SK-N-SH treated with all-trans-retinoic acid at 6 μM for 48 hours (cell line): ENCODE measurements at regions not wholly inside any gene's neighbourhood (a gene's known extent, or its start where the extent isn't known, plus 50 kb on each side); places are given as distances from the start of the nearest gene placed in this dataset.

Experiments
- ATAC-seq: fragments of 200-7000 bp; cut with Tn5 transposase; 3 replicates; pipeline ENCODE4 v1.9.1; 2020; ENCODE audit warnings: mild to moderate bottlenecking, moderate library complexity
- ARNTL ChIP-seq: fragments of 450-650 bp; formaldehyde crosslinking; IDR thresholded peaks from 2 replicates; pipeline ENCODE4 v1.5.0; 2020; ENCODE audit warnings: low read depth, mild to moderate bottlenecking, moderate library complexity, borderline replicate concordance
- BACH2 ChIP-seq: fragments of 250-450 bp; sonication (Bioruptor Pico); IDR thresholded peaks from 2 replicates; pipeline ENCODE4 v1.9.0; 2021; ENCODE audit warnings: mild to moderate bottlenecking, borderline replicate concordance
- CSDC2 ChIP-seq: fragments of 250-450 bp; sonication (Bioruptor Pico); IDR thresholded peaks from 2 replicates; pipeline ENCODE4 v1.5.0; 2020; ENCODE audit warnings: mild to moderate bottlenecking, moderate library complexity
- CSRNP3 ChIP-seq: fragments of 250-450 bp; sonication (Bioruptor Pico); IDR thresholded peaks from 2 replicates; pipeline ENCODE4 v1.5.1; 2021; ENCODE audit warnings: mild to moderate bottlenecking, moderate library complexity
- ESRRG ChIP-seq: fragments of 250-450 bp; sonication (Bioruptor Pico); IDR thresholded peaks from 2 replicates; pipeline ENCODE4 v1.6.1; 2021; ENCODE audit warnings: mild to moderate bottlenecking
- GLIS3 ChIP-seq: fragments of 250-450 bp; sonication (Bioruptor Pico); IDR thresholded peaks from 2 replicates; pipeline ENCODE4 v1.5.0; 2020; ENCODE audit warnings: mild to moderate bottlenecking, moderate library complexity
- ISL1 ChIP-seq: fragments of 250-450 bp; sonication (Bioruptor Pico); IDR thresholded peaks from 2 replicates; pipeline ENCODE4 v2.1.2; 2022; ENCODE audit warnings: mild to moderate bottlenecking, moderate library complexity
- OSR1 ChIP-seq: fragments of 250-450 bp; sonication (Bioruptor Pico); IDR thresholded peaks from 2 replicates; pipeline ENCODE4 v1.8.0; 2022; ENCODE audit warnings: moderate library complexity, mild to moderate bottlenecking, inconsistent platforms
- PATZ1 ChIP-seq: fragments of 250-450 bp; sonication (Bioruptor Pico); IDR thresholded peaks from 2 replicates; pipeline ENCODE4 v1.8.0; 2020; ENCODE audit warnings: mild to moderate bottlenecking, moderate library complexity, borderline replicate concordance
- POU6F1 ChIP-seq: fragments of 250-450 bp; sonication (Bioruptor Pico); IDR thresholded peaks from 2 replicates; pipeline ENCODE4 v1.8.0; 2021; ENCODE audit warnings: low read depth, mild to moderate bottlenecking, moderate library complexity, borderline replicate concordance
- RARB ChIP-seq: fragments of 250-450 bp; sonication (Bioruptor Pico); IDR thresholded peaks from 2 replicates; pipeline ENCODE4 v1.8.0; 2021; ENCODE audit warnings: mild to moderate bottlenecking, moderate library complexity
- SNAI2 ChIP-seq: fragments of 250-450 bp; sonication (Bioruptor Pico); IDR thresholded peaks from 2 replicates; pipeline ENCODE4 v1.5.0; 2020; ENCODE audit warnings: mild to moderate bottlenecking, moderate library complexity
- TCF4 ChIP-seq: fragments of 250-450 bp; sonication (Bioruptor Pico); IDR thresholded peaks from 2 replicates; pipeline ENCODE4 v1.8.0; 2021; ENCODE audit warnings: mild to moderate bottlenecking, moderate library complexity, borderline replicate concordance
- TOX ChIP-seq: fragments of 250-450 bp; sonication (Bioruptor Pico); IDR thresholded peaks from 2 replicates; pipeline ENCODE4 v1.8.0; 2021; ENCODE audit warnings: mild to moderate bottlenecking, moderate library complexity, borderline replicate concordance
- TSHZ2 ChIP-seq: fragments of 250-450 bp; sonication (Bioruptor Pico); IDR thresholded peaks from 2 replicates; pipeline ENCODE4 v1.5.0; 2020; ENCODE audit warnings: mild to moderate bottlenecking, moderate library complexity
- ZC3H10 ChIP-seq: fragments of 250-450 bp; sonication (Bioruptor Pico); IDR thresholded peaks from 2 replicates; pipeline ENCODE4 v1.5.1; 2021; ENCODE audit warnings: mild to moderate bottlenecking, moderate library complexity
- ZFP3 ChIP-seq: fragments of 250-450 bp; sonication (Bioruptor Pico); IDR thresholded peaks from 2 replicates; pipeline ENCODE4 v1.5.0; 2020; ENCODE audit warnings: mild to moderate bottlenecking, moderate library complexity
- ZFP30 ChIP-seq: fragments of 450-650 bp; formaldehyde crosslinking; IDR thresholded peaks from 2 replicates; pipeline ENCODE4 v1.5.0; 2022; ENCODE audit warnings: mild to moderate bottlenecking, moderate library complexity
- ZNF70 ChIP-seq: fragments of 450-650 bp; formaldehyde crosslinking; IDR thresholded peaks from 2 replicates; pipeline ENCODE4 v1.5.0; 2020; ENCODE audit warnings: mild to moderate bottlenecking, moderate library complexity
- ZNF8 ChIP-seq: fragments of 450-650 bp; formaldehyde crosslinking; IDR thresholded peaks from 2 replicates; pipeline ENCODE4 v1.5.0; 2020; ENCODE audit warnings: mild to moderate bottlenecking, moderate library complexity

- ATAC-seq, result no peak
- TF ChIP-seq PATZ1 (CRISPR knock-in tag), result no peak
- no peak for TF ChIP-seq RARB (CRISPR knock-in tag)
- no peak for TF ChIP-seq POU6F1
- TF ChIP-seq TOX (CRISPR knock-in tag), result no peak
- TF ChIP-seq ARNTL (CRISPR knock-in tag), result no peak
- no peak for TF ChIP-seq CSDC2 (CRISPR knock-in tag)
- no peak for TF ChIP-seq ZNF70 (CRISPR knock-in tag)
- no peak for TF ChIP-seq BACH2 (CRISPR knock-in tag)
- TF ChIP-seq TSHZ2 (CRISPR knock-in tag), result no peak
- no peak for TF ChIP-seq OSR1 (CRISPR knock-in tag)
- no peak for TF ChIP-seq ZC3H10 (CRISPR knock-in tag)
- TF ChIP-seq ZNF8 (CRISPR knock-in tag), result no peak
- TF ChIP-seq TCF4 (CRISPR knock-in tag), result no peak
- TF ChIP-seq, all 23 proteins: peak for 0
These were observed 227.3 kb upstream of the ADGRL2 start for GRCh38 chr1:81573458-81573857.

- no peak for ATAC-seq
- TF ChIP-seq ZFP3 (CRISPR knock-in tag), result no peak
- no peak for TF ChIP-seq ZFP30
- no peak for TF ChIP-seq ZC3H10 (CRISPR knock-in tag)
- TF ChIP-seq PATZ1 (CRISPR knock-in tag), result no peak
- TF ChIP-seq BACH2 (CRISPR knock-in tag), result no peak
- TF ChIP-seq CSDC2 (CRISPR knock-in tag), result no peak
- no peak for TF ChIP-seq ZNF8 (CRISPR knock-in tag)
- no peak for TF ChIP-seq TSHZ2 (CRISPR knock-in tag)
- TF ChIP-seq CSRNP3 (CRISPR knock-in tag), result no peak
- no peak for TF ChIP-seq OSR1 (CRISPR knock-in tag)
- TF ChIP-seq SNAI2 (CRISPR knock-in tag), result no peak
- TF ChIP-seq ISL1, result no peak
- TF ChIP-seq POU6F1, result no peak
- no peak for TF ChIP-seq GLIS3
- TF ChIP-seq ESRRG (CRISPR knock-in tag), result no peak
- TF ChIP-seq TOX (CRISPR knock-in tag), result no peak
- TF ChIP-seq TCF4 (CRISPR knock-in tag), result no peak
- no peak for TF ChIP-seq RARB (CRISPR knock-in tag)
These were observed 228.8 kb upstream of the ADGRL2 start for GRCh38 chr1:81571946-81572345.
